Left ventricle myocardium inferior (tissue), 1 donor: ENCODE measurements at regions not wholly inside any gene's neighbourhood (a gene's known extent, or its start where the extent isn't known, plus 50 kb on each side); places are given as distances from the start of the nearest gene placed in this dataset.

Source experiments
- DNase-seq: peaks from one replicate; pipeline ENCODE4 v3.0.0-alpha.2; 2020
- H3K27ac ChIP-seq: fragments of 200-600 bp; replicated peaks from 2 replicates; pipeline ENCODE4 v1.8.0; 2021
- H3K27me3 ChIP-seq: fragments of 200-600 bp; 2 replicates; pipeline ENCODE4 v1.8.0; 2021; ENCODE audit warnings: low read depth
- H3K36me3 ChIP-seq: fragments of 200-600 bp; 2 replicates; pipeline ENCODE4 v1.8.0; 2021
- H3K4me1 ChIP-seq: fragments of 200-600 bp; 2 replicates; pipeline ENCODE4 v1.8.0; 2021
- H3K4me3 ChIP-seq: fragments of 200-600 bp; 2 replicates; pipeline ENCODE4 v1.8.0; 2021; ENCODE audit warnings: mild to moderate bottlenecking, moderate library complexity
- H3K9me3 ChIP-seq: fragments of 200-600 bp; replicated peaks from 2 replicates; pipeline ENCODE4 v1.8.0; 2021
- intact Hi-C: fragments of 100-400 bp; cut with micrococcal nuclease; formaldehyde crosslinking; loops from one replicate; pipeline ENCODE4 v1.11.0; 2022
- TF ChIP-seq, protein P1 (sequence below): fragments of 200-600 bp; IDR thresholded peaks from 2 replicates; pipeline ENCODE4 v1.8.0; 2021; ENCODE audit warnings: antibody characterized with exemption, mild to moderate bottlenecking, borderline replicate concordance
- donor health status: DM: no; HTN: yes; CAD: no; lungs with severe emphysema.

GRCh38 chr2:204197336-204198005 is 260.9 kb downstream of the ICOS start:
- intact Hi-C loops = no loop called here
- no peak for DNase-seq
- Histone ChIP-seq H3K4me1 (no peaks in the 10 kb centered on the region), H3K36me3 (no peaks in the 10 kb centered on the region), H3K27me3 (no peaks in the 10 kb centered on the region), H3K4me3 (no peak overlapping the region), H3K27ac (no peak overlapping the region), H3K9me3 (no peaks in the 10 kb centered on the region)
- TF ChIP-seq, protein P1, sequence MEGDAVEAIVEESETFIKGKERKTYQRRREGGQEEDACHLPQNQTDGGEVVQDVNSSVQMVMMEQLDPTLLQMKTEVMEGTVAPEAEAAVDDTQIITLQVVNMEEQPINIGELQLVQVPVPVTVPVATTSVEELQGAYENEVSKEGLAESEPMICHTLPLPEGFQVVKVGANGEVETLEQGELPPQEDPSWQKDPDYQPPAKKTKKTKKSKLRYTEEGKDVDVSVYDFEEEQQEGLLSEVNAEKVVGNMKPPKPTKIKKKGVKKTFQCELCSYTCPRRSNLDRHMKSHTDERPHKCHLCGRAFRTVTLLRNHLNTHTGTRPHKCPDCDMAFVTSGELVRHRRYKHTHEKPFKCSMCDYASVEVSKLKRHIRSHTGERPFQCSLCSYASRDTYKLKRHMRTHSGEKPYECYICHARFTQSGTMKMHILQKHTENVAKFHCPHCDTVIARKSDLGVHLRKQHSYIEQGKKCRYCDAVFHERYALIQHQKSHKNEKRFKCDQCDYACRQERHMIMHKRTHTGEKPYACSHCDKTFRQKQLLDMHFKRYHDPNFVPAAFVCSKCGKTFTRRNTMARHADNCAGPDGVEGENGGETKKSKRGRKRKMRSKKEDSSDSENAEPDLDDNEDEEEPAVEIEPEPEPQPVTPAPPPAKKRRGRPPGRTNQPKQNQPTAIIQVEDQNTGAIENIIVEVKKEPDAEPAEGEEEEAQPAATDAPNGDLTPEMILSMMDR = no peak

DNA sequence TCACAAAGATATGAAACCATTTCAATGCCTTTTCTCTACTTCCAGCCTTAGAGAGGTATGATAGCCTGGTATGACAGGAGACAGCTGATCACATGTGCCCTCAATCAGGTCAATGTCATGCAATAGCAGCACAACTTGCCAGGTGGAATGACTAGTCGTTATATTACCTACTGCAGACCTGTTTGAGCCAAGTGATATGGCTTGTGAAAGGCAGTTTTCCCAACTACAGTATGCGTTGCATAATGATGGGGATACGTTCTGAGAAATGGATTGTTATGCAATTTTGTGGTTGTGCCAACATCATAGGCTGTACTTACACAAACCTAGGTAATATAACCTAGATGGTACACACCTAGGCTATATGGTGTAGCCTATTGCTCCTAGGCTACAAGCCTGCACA is 262.8 kb downstream of the ICOS start:
- H3K4me3 ChIP-seq = no peak overlapping the region
- no peaks in the 10 kb centered on the region for H3K36me3 ChIP-seq
- H3K27ac ChIP-seq = no peak overlapping the region
- TF ChIP-seq, protein P1 = no peak
- peaks cover 8% of the 10 kb centered on the region for H3K27me3 ChIP-seq
- H3K4me1 ChIP-seq = no peaks in the 10 kb centered on the region
- H3K9me3 ChIP-seq = no peaks in the 10 kb centered on the region
- no peak for DNase-seq
- intact Hi-C loops = no loop called here

GRCh38 chr2:204201507-204201906 is 264.9 kb downstream of the ICOS start:
- Histone ChIP-seq H3K4me1 (no peaks in the 10 kb centered on the region), H3K4me3 (no peak overlapping the region), H3K9me3 (no peaks in the 10 kb centered on the region), H3K27ac (no peak overlapping the region), H3K27me3 (peaks cover 21% of the 10 kb centered on the region), H3K36me3 (no peaks in the 10 kb centered on the region)
- intact Hi-C loops = no loop called here
- no peak for DNase-seq
- TF ChIP-seq, protein P1 = no peak

DNA sequence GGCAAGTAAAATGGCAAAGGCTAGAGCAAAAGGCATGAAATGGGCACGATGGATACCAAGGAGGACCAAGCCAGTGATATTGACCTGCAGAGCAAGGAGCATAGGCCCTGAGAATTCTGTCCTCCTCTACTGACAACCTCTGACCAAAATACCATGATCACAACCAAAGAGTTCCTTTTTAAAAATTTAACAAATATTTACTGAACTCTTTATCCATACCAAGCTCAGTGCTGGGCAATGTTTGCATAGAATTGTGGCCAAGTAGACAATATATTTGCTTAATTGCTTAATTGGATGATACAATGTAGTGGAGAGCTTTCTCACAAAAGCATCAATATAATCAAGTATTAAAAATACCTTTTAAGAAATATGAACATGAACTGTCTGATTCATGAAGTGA is 265.7 kb downstream of the ICOS start:
- Histone ChIP-seq H3K36me3 (no peaks in the 10 kb centered on the region), H3K4me3 (no peak overlapping the region), H3K9me3 (no peaks in the 10 kb centered on the region), H3K27me3 (peaks cover 28% of the 10 kb centered on the region), H3K4me1 (no peaks in the 10 kb centered on the region), H3K27ac (no peak overlapping the region)
- intact Hi-C loops = no loop called here
- TF ChIP-seq, protein P1 = no peak
- DNase-seq = no peak

DNA sequence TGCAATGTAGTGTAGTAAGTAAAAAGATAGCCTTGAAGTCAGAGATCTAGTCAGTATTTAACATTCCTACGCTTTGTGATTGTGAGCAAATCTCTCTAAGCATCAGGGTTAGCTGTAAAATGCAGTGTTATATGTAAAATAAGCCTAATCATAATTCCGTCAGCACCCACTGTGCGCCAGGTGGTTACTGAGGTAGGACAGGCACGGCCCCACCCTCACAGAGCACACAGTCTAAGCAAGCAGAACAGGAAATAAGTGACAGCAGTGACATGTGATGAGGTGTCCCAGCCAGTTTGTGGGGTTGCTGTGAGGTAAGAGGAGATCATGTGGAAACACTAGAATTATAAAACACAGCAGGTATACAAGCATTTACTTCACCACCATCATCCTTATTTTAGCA is 267.1 kb downstream of the ICOS start:
- Histone ChIP-seq H3K9me3 (no peaks in the 10 kb centered on the region), H3K36me3 (no peaks in the 10 kb centered on the region), H3K4me3 (no peak overlapping the region), H3K4me1 (no peaks in the 10 kb centered on the region), H3K27ac (no peak overlapping the region), H3K27me3 (peaks cover 35% of the 10 kb centered on the region)
- DNase-seq = no peak
- TF ChIP-seq, protein P1 = no peak
- intact Hi-C loops = no loop called here
